ENCODE measurements at regions not wholly inside any gene's neighbourhood (a gene's known extent, or its start where the extent isn't known, plus 50 kb on each side); places are given as distances from the start of the nearest gene placed in this dataset.

GRCh38 chr13:61146571-61146970, 269.1 kb downstream of the PCDH20 start:
- DNase-seq, result no peak
- no peak overlapping the region for H3K27ac ChIP-seq
- no peak for TF ChIP-seq POLR2A (IDR thresholded peaks at IDR 0.05)
- TF ChIP-seq CTCF (IDR thresholded peaks at IDR 0.05), result no peak
- H3K27me3 ChIP-seq, result no peaks in the 10 kb centered on the region
- intact Hi-C loops (cut with DNase I), result no loop called here
- H3K4me1 ChIP-seq, result peaks cover 0 to 6% (median 0%) of the 10 kb centered on the region in 12 donors
- no peak overlapping the region for H3K4me3 ChIP-seq
- ATAC-seq, result no peak
- peaks cover 0 to 8% (median 0%) of the 10 kb centered on the region in 12 donors for H3K9me3 ChIP-seq
- H3K36me3 ChIP-seq, result no peaks in the 10 kb centered on the region
- 54 to 69% (median 64%) methylated on average over 1 of the region's 1 CpG for WGBS, 4 donors

DNA sequence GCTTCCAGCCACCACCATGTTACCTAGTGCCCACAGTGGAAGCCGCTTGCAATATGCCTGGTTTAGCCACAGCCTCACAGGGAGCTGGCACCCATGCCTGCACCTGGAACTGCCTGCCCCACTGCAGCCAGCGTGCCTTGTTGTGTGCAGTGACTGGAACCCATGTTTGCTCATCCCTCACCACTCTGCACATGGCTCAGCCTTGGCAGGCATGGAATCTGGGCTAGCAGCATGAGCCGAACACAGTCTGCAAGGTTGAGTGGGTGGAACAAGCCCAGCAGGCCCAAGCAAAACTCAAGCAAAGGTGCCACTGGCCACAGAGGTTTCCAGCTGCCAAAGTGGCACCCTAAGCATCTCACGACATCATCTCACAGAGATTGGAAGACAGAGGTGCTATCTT, 269.5 kb downstream of the PCDH20 start:
- WGBS, 4 donors, result 77 to 90% (median 84%) methylated on average over 3 to 4 of the region's 4 CpGs
- intact Hi-C loops (cut with DNase I), result no loop called here
- peak in 1 of 4 donors; percentile 15 for ATAC-seq
- H3K27me3 ChIP-seq, result no peaks in the 10 kb centered on the region
- H3K27ac ChIP-seq, result no peak overlapping the region
- TF ChIP-seq CTCF (IDR thresholded peaks at IDR 0.05), result no peak
- DNase-seq, result no peak
- H3K9me3 ChIP-seq, result peaks cover 0 to 8% (median 0%) of the 10 kb centered on the region in 12 donors
- H3K4me3 ChIP-seq, result no peak overlapping the region
- H3K4me1 ChIP-seq, result peaks cover 0 to 6% (median 0%) of the 10 kb centered on the region in 12 donors
- H3K36me3 ChIP-seq, result no peaks in the 10 kb centered on the region

DNA sequence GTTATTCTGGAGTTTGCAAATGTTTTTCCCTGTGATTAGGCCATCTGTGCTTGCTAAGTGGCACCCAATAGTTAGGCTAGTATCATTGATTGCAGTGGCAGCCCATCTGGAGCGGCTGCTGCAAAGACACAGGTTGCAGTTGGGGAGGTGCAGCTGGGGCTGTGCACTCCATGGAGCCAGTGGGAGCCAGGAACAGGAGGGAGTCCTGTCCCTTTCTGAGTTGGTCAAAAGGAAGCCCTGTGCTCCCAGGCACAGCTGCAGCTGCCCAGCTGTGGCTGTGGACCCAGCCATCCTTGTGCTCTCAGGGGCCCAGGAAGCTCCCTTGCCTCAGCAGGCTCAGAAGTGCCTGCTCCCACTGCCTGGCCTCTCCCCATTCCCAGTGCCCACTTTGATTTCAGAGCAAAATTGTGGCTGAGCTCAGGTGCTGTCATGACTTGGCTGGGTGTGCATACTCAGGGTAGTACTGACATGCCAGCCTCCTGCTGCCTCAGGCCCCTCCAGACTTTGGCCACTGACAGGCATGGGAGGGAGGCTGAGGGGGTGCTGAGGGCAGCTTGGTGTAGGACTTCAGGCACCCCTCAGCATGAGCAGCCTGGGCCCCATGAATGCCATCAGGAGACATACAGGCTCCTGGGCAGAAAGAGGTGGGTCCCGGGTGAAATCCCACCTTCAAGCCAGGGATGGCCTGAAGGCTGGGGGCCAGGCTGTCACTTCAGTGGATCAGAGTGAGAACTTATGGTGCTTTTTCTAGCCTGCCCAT, 270.6 kb downstream of the PCDH20 start:
- Histone ChIP-seq H3K27ac (no peak overlapping the region), H3K4me1 (peaks cover 0 to 6% (median 0%) of the 10 kb centered on the region in 12 donors), H3K27me3 (no peaks in the 10 kb centered on the region), H3K36me3 (no peaks in the 10 kb centered on the region), H3K4me3 (no peak overlapping the region), H3K9me3 (peaks cover 0 to 8% (median 0%) of the 10 kb centered on the region in 12 donors)
- 88 to 90% (median 89%) methylated on average over 1 to 2 of the region's 2 CpGs for WGBS, 4 donors
- intact Hi-C loops (cut with DNase I), result no loop called here
- ATAC-seq (no peak), DNase-seq (no peak)
- TF ChIP-seq POLR2A (IDR thresholded peaks at IDR 0.05) (no peak), CTCF (IDR thresholded peaks at IDR 0.05) (no peak)

DNA sequence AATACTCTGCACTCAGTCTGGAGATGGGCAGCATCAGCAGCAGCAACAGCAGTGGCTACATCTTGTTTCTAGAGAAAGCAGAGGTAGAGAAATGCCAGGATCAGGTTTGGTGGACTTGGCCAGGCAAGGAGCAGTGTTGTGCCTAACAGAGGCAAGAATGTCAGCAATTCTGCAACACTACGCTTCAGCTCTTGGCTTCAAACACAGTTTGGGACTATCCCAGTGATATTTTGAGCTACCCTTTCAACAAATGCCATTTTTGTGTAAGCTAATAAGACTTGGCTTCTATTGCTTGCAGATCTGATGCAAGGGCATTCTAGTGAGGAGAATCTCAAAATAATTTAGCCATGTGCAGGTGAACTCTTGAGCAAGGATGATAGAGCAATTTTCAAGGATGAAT, 271.3 kb downstream of the PCDH20 start:
- TF ChIP-seq POLR2A (IDR thresholded peaks at IDR 0.05), result no peak
- no peak for TF ChIP-seq CTCF (IDR thresholded peaks at IDR 0.05)
- no peak for DNase-seq
- peak in 3 of 4 donors; percentile 14 to 53 (median 45) for ATAC-seq
- Histone ChIP-seq H3K4me3 (no peak overlapping the region), H3K27ac (no peak overlapping the region), H3K27me3 (no peaks in the 10 kb centered on the region), H3K9me3 (peaks cover 0 to 8% (median 0%) of the 10 kb centered on the region in 12 donors), H3K4me1 (peaks cover 0 to 6% (median 0%) of the 10 kb centered on the region in 12 donors), H3K36me3 (no peaks in the 10 kb centered on the region)
- intact Hi-C loops (cut with DNase I), result no loop called here
- WGBS, 4 donors, result 37 to 50% (median 39%) methylated on average over 1 of the region's 1 CpG

All from heart left ventricle (tissue), 16 donors.